ENCODE measurements at regions not wholly inside any gene's neighbourhood (a gene's known extent, or its start where the extent isn't known, plus 50 kb on each side); places are given as distances from the start of the nearest gene placed in this dataset.
"Not testable (repeated sequence)": the region's sequence is repeated elsewhere in the genome, so short reads cannot be mapped to it uniquely, and the experiment has no call there.

DNA sequence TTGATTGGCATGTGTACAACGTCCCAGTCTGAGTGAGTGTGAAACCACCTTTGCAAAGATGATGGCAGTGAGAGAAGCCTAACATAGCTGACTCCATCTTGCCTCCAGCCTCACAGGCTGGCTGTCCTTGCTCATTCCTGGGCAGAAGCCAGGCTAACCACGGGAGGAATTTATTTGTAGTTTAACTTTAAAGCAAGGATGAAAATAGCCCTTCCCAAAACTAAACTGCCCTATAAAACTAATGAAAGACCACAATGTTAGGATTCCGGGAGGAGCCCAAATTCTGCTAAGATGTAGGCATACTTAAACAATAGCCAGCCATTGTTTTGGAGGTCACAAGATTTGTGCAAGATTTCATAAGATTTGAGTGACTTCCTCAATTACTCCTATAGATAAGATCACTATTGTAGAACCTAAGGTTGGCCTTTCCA lies 96.6 kb upstream of the LSM14A start:
- Mint-ChIP-seq H3K4me1 (ENCODE audit: low read depth) (no peaks in the 10 kb centered on the region), H3K36me3 (ENCODE audit: low read depth) (no peaks in the 10 kb centered on the region), H3K9me3 (no peaks in the 10 kb centered on the region), H3K27ac (no peak overlapping the region), H3K4me3 (no peak overlapping the region), H3K27me3 (peaks cover 19% of the 10 kb centered on the region)

DNA sequence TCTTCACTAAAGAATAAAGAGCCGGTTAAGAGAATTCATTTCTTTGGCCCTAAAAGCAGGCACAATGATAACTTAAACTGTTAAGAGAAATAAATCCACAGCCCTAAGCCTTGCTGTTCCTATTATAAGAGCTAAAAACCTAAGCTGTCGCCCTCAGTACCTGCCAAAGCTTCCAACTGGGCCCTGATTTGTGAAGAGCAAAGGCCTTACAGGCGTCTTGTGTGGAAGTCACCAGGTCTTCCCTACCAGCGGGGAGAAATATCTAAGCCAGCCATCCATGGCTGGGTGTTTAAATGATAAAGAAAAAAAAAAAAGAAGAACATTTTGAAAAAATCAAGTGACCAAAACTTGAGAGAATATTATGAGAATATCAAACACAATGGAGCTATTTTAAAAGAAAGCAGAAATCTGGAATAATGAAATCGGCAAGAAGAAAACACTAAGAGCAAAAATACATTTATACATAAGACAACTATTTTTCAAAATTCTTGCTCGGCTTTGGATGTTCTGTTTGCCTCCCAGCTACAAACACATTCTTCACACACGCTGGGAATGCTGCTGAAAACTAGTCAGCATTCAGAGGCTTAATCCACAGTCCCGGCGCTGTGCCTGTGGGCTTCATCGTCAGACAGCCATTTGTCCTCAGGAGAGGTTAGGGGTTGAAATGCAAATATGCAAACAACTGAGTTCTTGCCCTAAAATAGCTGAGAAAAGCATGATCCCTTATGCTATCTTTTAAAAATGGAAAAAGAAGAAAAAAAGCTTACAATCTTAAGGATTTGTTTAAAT lies 89.8 kb upstream of the LSM14A start:
- Mint-ChIP-seq H3K4me3 (no peak overlapping the region), H3K9me3 (peaks cover 7% of the 10 kb centered on the region), H3K27ac (no peak overlapping the region), H3K4me1 (ENCODE audit: low read depth) (no peaks in the 10 kb centered on the region), H3K36me3 (ENCODE audit: low read depth) (no peaks in the 10 kb centered on the region), H3K27me3 (peaks cover 30% of the 10 kb centered on the region)

DNA sequence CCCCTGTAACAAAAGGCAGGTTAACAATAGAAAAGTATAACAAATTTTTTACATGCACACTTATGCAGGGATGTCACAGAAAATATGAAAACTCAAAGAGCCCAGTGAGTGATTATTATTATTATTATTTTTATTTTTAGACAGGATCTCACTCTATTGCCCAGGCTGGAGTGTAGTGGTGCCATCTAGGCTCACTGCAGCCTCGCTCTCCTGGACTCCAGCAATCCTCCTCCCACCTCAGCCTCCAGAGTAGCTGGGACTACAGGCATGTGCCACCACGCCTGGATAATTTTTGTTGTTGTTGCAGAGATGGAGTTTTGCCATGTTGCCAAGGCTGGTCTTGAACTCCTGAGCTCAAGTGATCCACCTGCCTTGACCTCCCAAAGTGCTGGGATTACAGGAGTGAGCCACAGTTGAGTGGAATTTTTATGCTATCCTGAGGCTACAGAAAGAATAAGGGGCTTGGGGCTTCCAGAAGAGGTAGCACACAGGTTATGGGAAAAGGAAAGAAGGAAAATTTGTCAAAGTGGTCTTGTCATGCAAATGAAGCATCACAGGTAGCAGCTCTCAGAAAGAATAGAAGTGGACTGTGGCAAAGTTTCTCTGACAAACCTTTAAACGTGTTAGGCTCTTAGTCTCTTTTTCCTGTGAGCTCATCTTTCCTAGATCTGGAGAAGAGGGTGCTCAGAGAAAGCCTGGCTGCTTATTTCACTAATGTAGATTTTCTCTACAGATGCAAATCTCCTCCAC lies 87.7 kb upstream of the LSM14A start:
- Mint-ChIP-seq H3K36me3 (ENCODE audit: low read depth) (no peaks in the 10 kb centered on the region), H3K4me3 (no peak overlapping the region), H3K9me3 (peaks cover 7% of the 10 kb centered on the region), H3K27me3 (peaks cover 29% of the 10 kb centered on the region), H3K4me1 (ENCODE audit: low read depth) (no peaks in the 10 kb centered on the region), H3K27ac (no peak overlapping the region)

DNA sequence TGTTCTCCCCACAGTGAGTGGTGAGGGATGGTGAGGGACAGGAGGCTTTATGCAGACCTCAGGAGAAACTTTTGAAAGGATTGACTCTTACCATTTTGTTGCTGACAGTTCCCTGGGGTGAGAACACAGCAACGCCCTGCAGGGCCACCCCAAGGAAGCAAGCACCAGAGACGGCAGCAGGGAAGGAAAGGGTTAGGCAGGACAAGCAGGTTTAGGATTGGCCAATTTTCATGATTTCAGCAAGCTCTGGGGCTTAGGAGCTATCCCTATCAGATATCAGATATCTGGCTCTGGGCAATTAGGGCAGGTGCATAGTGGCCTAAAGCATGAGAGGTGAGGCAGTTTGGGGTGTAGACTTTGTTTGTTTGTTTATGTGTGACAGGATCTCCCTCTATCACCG lies 87.0 kb upstream of the LSM14A start:
- Mint-ChIP-seq H3K9me3 (peaks cover 7% of the 10 kb centered on the region), H3K27me3 (peaks cover 29% of the 10 kb centered on the region), H3K36me3 (ENCODE audit: low read depth) (no peaks in the 10 kb centered on the region), H3K4me1 (ENCODE audit: low read depth) (no peaks in the 10 kb centered on the region), H3K27ac (no peak overlapping the region), H3K4me3 (no peak overlapping the region)

- Mint-ChIP-seq H3K9me3 (peaks cover 7% of the 10 kb centered on the region), H3K27me3 (peaks cover 18% of the 10 kb centered on the region), H3K4me1 (ENCODE audit: low read depth) (no peaks in the 10 kb centered on the region), H3K36me3 (ENCODE audit: low read depth) (no peaks in the 10 kb centered on the region), H3K4me3 (no peak overlapping the region), H3K27ac (no peak overlapping the region)
These were observed 84.0 kb upstream of the LSM14A start for GRCh38 chr19:34088292-34088691.

DNA sequence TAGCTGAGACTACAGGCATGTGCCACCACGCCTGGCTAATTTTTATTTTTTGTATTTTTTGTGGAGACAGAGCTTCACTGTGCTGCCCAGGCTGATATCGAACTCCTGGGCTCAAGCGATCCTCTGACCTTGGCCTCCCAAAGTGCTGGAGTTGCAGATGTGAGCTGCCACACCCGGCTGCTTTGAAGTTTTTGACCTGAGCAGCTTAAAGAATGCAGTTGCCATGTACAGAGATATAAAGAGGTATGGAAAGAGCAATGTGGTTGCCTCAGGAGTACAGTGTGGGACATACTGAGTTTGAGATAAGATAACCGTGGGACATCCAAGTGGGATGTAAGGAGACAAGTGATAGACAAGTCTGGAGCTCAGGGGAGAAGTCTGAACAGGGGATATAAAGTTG lies 82.7 kb upstream of the LSM14A start:
- no peak overlapping the region for H3K27ac Mint-ChIP-seq
- peaks cover 7% of the 10 kb centered on the region for H3K9me3 Mint-ChIP-seq
- H3K27me3 Mint-ChIP-seq: peaks cover 17% of the 10 kb centered on the region
- no peak overlapping the region for H3K4me3 Mint-ChIP-seq
- no peaks in the 10 kb centered on the region for H3K36me3 Mint-ChIP-seq (ENCODE audit: low read depth)
- no peaks in the 10 kb centered on the region for H3K4me1 Mint-ChIP-seq (ENCODE audit: low read depth)

DNA sequence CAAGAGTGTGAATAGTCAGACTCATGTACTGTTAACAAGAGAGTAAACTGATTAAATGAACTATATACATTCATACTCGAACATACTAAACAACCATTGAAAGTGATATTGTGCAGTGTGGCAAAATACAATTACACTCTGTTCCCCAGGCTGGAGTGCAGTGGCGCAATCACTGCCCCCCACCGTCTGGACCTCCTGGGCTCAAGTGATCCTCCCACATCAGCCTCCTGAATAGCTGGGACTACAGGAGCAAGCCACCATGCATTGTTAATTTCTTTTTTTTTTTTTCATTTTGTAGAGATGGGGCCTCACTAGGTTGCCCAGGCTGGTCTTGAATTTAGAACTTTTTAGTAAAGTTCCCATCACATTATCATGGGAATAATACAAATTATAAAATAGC lies 77.3 kb upstream of the LSM14A start:
- Mint-ChIP-seq H3K27me3 (peaks cover 20% of the 10 kb centered on the region), H3K27ac (no peak overlapping the region), H3K4me1 (ENCODE audit: low read depth) (no peaks in the 10 kb centered on the region), H3K4me3 (no peak overlapping the region), H3K9me3 (no peaks in the 10 kb centered on the region), H3K36me3 (ENCODE audit: low read depth) (no peaks in the 10 kb centered on the region)

GRCh38 chr19:34095411-34095810 lies 76.9 kb upstream of the LSM14A start:
- H3K36me3 Mint-ChIP-seq (ENCODE audit: low read depth); H3K27ac Mint-ChIP-seq; H3K4me3 Mint-ChIP-seq; H3K4me1 Mint-ChIP-seq (ENCODE audit: low read depth); H3K9me3 Mint-ChIP-seq: not testable (repeated sequence)
- H3K27me3 Mint-ChIP-seq: peaks cover 25% of the 10 kb centered on the region

GRCh38 chr19:34096020-34096915 lies 76.0 kb upstream of the LSM14A start:
- no peaks in the 10 kb centered on the region for H3K36me3 Mint-ChIP-seq (ENCODE audit: low read depth)
- H3K9me3 Mint-ChIP-seq: no peaks in the 10 kb centered on the region
- no peaks in the 10 kb centered on the region for H3K4me1 Mint-ChIP-seq (ENCODE audit: low read depth)
- H3K27me3 Mint-ChIP-seq: peaks cover 25% of the 10 kb centered on the region
- H3K4me3 Mint-ChIP-seq: no peak overlapping the region
- H3K27ac Mint-ChIP-seq: no peak overlapping the region

- no peak overlapping the region for H3K4me3 Mint-ChIP-seq
- H3K36me3 Mint-ChIP-seq (ENCODE audit: low read depth): no peaks in the 10 kb centered on the region
- no peaks in the 10 kb centered on the region for H3K4me1 Mint-ChIP-seq (ENCODE audit: low read depth)
- no peak overlapping the region for H3K27ac Mint-ChIP-seq
- H3K9me3 Mint-ChIP-seq: no peaks in the 10 kb centered on the region
- peaks cover 16% of the 10 kb centered on the region for H3K27me3 Mint-ChIP-seq
These were observed 68.2 kb upstream of the LSM14A start for GRCh38 chr19:34104096-34104495.

GRCh38 chr19:34104557-34104956 lies 67.7 kb upstream of the LSM14A start:
- Mint-ChIP-seq H3K4me1 (ENCODE audit: low read depth) (no peaks in the 10 kb centered on the region), H3K9me3 (no peaks in the 10 kb centered on the region), H3K27ac (no peak overlapping the region), H3K27me3 (peaks cover 12% of the 10 kb centered on the region), H3K36me3 (ENCODE audit: low read depth) (no peaks in the 10 kb centered on the region), H3K4me3 (no peak overlapping the region)

- H3K27ac Mint-ChIP-seq: no peak overlapping the region
- no peaks in the 10 kb centered on the region for H3K36me3 Mint-ChIP-seq (ENCODE audit: low read depth)
- no peaks in the 10 kb centered on the region for H3K9me3 Mint-ChIP-seq
- H3K4me1 Mint-ChIP-seq (ENCODE audit: low read depth): no peaks in the 10 kb centered on the region
- H3K27me3 Mint-ChIP-seq: peaks cover 4% of the 10 kb centered on the region
- no peak overlapping the region for H3K4me3 Mint-ChIP-seq
These were observed 62.7 kb upstream of the LSM14A start for GRCh38 chr19:34109596-34109995.

DNA sequence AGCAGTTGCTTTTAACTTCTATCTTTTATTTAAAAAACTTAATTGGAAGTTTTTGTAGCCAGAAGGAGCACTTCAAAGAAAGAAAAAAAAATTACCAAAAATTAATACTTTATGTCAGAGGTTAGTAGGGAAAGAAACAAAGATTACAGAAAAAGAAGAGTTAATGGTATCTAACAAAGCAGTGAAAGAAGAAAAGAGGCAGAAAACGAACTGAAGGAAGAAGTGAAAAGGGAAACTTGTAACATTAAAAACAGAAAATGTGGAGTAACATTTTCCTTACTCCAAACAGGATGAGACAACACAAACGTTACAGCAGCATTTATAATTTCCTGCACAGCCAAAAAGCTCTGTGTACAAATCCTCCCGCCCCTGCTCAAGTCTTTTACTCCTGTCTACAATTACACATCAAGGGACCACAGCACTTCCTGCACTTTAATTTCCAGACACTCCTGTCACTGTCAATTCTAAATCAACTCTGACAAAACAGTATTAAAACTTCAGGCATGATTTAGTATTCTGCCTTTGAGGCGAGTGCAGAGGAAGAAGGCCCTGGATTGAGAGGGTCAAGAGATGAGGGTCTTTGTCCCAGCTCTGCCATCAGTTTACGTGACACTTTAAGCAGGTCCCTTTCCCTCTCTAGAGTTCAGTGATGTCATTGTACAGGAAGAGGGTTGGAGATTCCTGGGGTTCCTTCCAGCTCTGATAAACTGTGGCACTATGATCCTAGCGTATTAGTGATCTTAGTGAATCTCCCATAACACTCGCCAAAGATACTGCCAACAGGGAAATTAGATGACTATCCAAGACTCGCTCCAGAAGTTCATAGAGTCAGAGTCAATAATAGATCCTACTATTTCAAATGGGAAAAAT lies 53.2 kb upstream of the LSM14A start:
- H3K4me1 Mint-ChIP-seq (ENCODE audit: low read depth): peaks cover 11% of the 10 kb centered on the region
- H3K27ac Mint-ChIP-seq: no peak overlapping the region
- no peaks in the 10 kb centered on the region for H3K27me3 Mint-ChIP-seq
- no peak overlapping the region for H3K4me3 Mint-ChIP-seq
- H3K9me3 Mint-ChIP-seq: no peaks in the 10 kb centered on the region
- H3K36me3 Mint-ChIP-seq (ENCODE audit: low read depth): no peaks in the 10 kb centered on the region

DNA sequence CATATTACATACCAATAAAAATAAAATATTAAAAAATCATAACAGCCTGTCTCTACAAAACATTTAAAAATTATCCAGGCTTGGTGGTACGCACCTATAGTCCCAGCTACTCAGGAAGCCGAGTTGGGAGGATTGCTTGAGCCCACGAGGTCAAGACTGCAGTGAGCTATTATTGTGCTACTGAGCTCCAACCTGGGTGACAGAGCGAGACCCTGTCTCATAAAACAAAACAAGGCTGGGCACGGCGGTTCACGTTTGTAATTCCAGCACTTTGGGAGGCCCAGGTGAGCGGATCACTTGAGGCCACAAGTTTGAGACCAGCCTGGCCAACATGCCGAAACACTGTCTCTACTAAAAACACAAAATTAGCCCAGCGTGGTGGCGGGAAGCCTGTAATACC lies 52.2 kb upstream of the LSM14A start:
- no peaks in the 10 kb centered on the region for H3K27me3 Mint-ChIP-seq
- no peaks in the 10 kb centered on the region for H3K9me3 Mint-ChIP-seq
- H3K27ac Mint-ChIP-seq: no peak overlapping the region
- H3K4me1 Mint-ChIP-seq (ENCODE audit: low read depth): peaks cover 11% of the 10 kb centered on the region
- H3K36me3 Mint-ChIP-seq (ENCODE audit: low read depth): no peaks in the 10 kb centered on the region
- no peak overlapping the region for H3K4me3 Mint-ChIP-seq
